HCT116 (cell line): ENCODE measurements at regions not wholly inside any gene's neighbourhood (a gene's known extent, or its start where the extent isn't known, plus 50 kb on each side); places are given as distances from the start of the nearest gene placed in this dataset.

Experiments used
- ATAC-seq: fragments of 200-7000 bp; cut with Tn5 transposase; 2 replicates; pipeline ENCODE4 v1.9.1; 2020; ENCODE audit warnings: mild to moderate bottlenecking, moderate library complexity
- BruUV-seq: library from RNA; stranded (reverse); fragments of 400-500 nt; replicated peaks from 2 replicates; lab custom pipeline; 2021; lab: Mats Ljungman, UMichigan
- CTCF ChIA-PET: fragments of 300-600 bp; sonication (Branson Sonifier 250); formaldehyde crosslinking; loops from one replicate; lab custom pipeline; 2021; ENCODE audit warnings: antibody characterized with exemption; lab: Charles Lee
- POLR2A ChIA-PET: fragments of 300-600, 350-600 bp; sonication (Branson Sonifier 250); formaldehyde crosslinking; loops from one replicate; lab custom pipeline; 2021; ENCODE audit warnings: antibody characterized with exemption; lab: Charles Lee
- RAD21 ChIA-PET, 2 experiments: fragments of 300-600 bp; sonication (Branson Sonifier 250); formaldehyde crosslinking; loops; one replicate each; lab custom pipeline; 2023; ENCODE audit warnings: low total read pairs in 2 of 2; ENCODE audit not compliant: uncharacterized antibody in 2 of 2, unreplicated experiment in 2 of 2, low non-redundant PET in 1 of 2; lab: Charles Lee
- DNase-seq: peaks from one replicate; pipeline ENCODE4 v3.0.0-alpha.2; 2010; ENCODE audit warnings: low read depth, low spot score
- H2AFZ ChIP-seq: fragments of 200-600 bp; shearing (Covaris generic), sonication (generic); 2 replicates; pipeline ENCODE4 v1.6.1; 2017; ENCODE audit warnings: low read depth, mixed run types, mixed read lengths, antibody characterized with exemption, low read length; ENCODE audit not compliant: poor library complexity, severe bottlenecking
- H3K27ac ChIP-seq: 2 replicates; pipeline ENCODE4 v1.5.1; 2012; ENCODE audit warnings: low read depth, low read length
- H3K27me3 ChIP-seq: fragments of 200-600 bp; sonication (generic); 2 replicates; pipeline ENCODE4 v1.6.1; 2016; ENCODE audit warnings: mixed run types, low read length, mixed read lengths; ENCODE audit not compliant: insufficient read depth
- H3K36me3 ChIP-seq, 2 experiments: fragments of 200-500 bp in 1 of 2; fragments of 200-600 bp in 1 of 2; sonication (Bioruptor generic) in 1 of 2; sonication (generic) in 1 of 2; 2 replicates each; pipeline versions ENCODE4 v1.5.1 to v1.6.1; 2014 to 2016; ENCODE audit warnings: low read length in 2 of 2, inconsistent platforms in 1 of 2, mixed read lengths in 1 of 2, mixed run types in 1 of 2; ENCODE audit not compliant: insufficient read depth in 2 of 2, control insufficient read depth in 1 of 2
- H3K4me1 ChIP-seq, 2 experiments: fragments of 200-600 bp in 1 of 2; sonication (generic) in 1 of 2; 2 replicates each; pipeline versions ENCODE4 v1.5.1 to v1.6.1; 2012 to 2017; ENCODE audit warnings: low read length in 2 of 2, inconsistent platforms in 1 of 2, mild to moderate bottlenecking in 1 of 2, mixed read lengths in 1 of 2, mixed run types in 1 of 2, moderate library complexity in 1 of 2; ENCODE audit not compliant: insufficient read depth in 2 of 2, control insufficient read depth in 1 of 2
- H3K4me2 ChIP-seq: fragments of 200-600 bp; sonication (generic); 2 replicates; pipeline ENCODE4 v1.6.1; 2017; ENCODE audit warnings: mixed run types, low read length, mixed read lengths
- H3K4me3 ChIP-seq, 2 experiments: fragments of 200-600 bp in 1 of 2; sonication (generic) in 1 of 2; replicated peaks in 1 of 2; 2 replicates each; pipeline ENCODE4 v1.5.1; 2011 to 2016; ENCODE audit warnings: low read length in 2 of 2, control low read depth in 1 of 2, low read depth in 1 of 2, mild to moderate bottlenecking in 1 of 2, mixed read lengths in 1 of 2, mixed run types in 1 of 2
- H3K79me2 ChIP-seq: fragments of 200-600 bp; sonication (generic); 2 replicates; pipeline ENCODE4 v1.6.1; 2017; ENCODE audit warnings: mild to moderate bottlenecking, mixed run types, low read length, moderate library complexity, mixed read lengths; ENCODE audit not compliant: insufficient read depth
- H3K9ac ChIP-seq: fragments of 200-600 bp; sonication (generic); 2 replicates; pipeline ENCODE4 v1.6.1; 2016; ENCODE audit warnings: low read length, mixed read lengths
- H3K9me2 ChIP-seq: fragments of 200-600 bp; sonication (generic), shearing (Covaris generic); 2 replicates; pipeline ENCODE4 v1.6.1; 2017; ENCODE audit warnings: mixed run types, mild to moderate bottlenecking, moderate library complexity; ENCODE audit not compliant: insufficient read depth
- H3K9me3 ChIP-seq, 2 experiments: fragments of 200-500 bp in 1 of 2; fragments of 200-600 bp in 1 of 2; sonication (Bioruptor generic) in 1 of 2; sonication (generic) in 1 of 2; 2 replicates each; pipeline ENCODE4 v1.6.1; 2014 to 2017; ENCODE audit warnings: low read length in 2 of 2, mixed read lengths in 2 of 2, inconsistent platforms in 1 of 2, low read depth in 1 of 2, mild to moderate bottlenecking in 1 of 2, mixed run types in 1 of 2, moderate library complexity in 1 of 2; ENCODE audit not compliant: control insufficient read depth in 1 of 2, insufficient read depth in 1 of 2
- H4K20me1 ChIP-seq: fragments of 200-600 bp; sonication (generic), shearing (Covaris generic); 2 replicates; pipeline ENCODE4 v1.6.1; 2017; ENCODE audit warnings: mixed run types, mild to moderate bottlenecking, moderate library complexity; ENCODE audit not compliant: insufficient read depth
- EGR1 ChIP-seq: IDR thresholded peaks from 2 replicates; pipeline ENCODE4 v1.6.1; 2012; ENCODE audit warnings: low read depth
- ELF1 ChIP-seq: IDR thresholded peaks from 2 replicates; pipeline ENCODE4 v1.6.1; 2012; ENCODE audit warnings: low read depth, borderline replicate concordance
- EZH2 ChIP-seq: fragments of 200-600 bp; sonication (generic); IDR thresholded peaks from 2 replicates; pipeline ENCODE4 v1.6.1; 2017; ENCODE audit warnings: antibody characterized with exemption, mixed run types
- EZH2phosphoT487 ChIP-seq: fragments of 200-600 bp; IDR thresholded peaks from 2 replicates; pipeline ENCODE4 v1.6.1; 2018; ENCODE audit warnings: antibody characterized with exemption, borderline replicate concordance
- FOSL1 ChIP-seq: IDR thresholded peaks from 2 replicates; pipeline ENCODE4 v1.6.1; 2012; ENCODE audit warnings: low read depth
- JUND ChIP-seq: IDR thresholded peaks from 2 replicates; pipeline ENCODE4 v1.6.1; 2012
- POLR2A ChIP-seq: IDR thresholded peaks from 2 replicates; pipeline ENCODE4 v1.7.0; 2011; ENCODE audit warnings: borderline replicate concordance; ENCODE audit not compliant: insufficient read depth, insufficient read length; ENCODE audit errors: extremely low read depth
- POLR2AphosphoS5 ChIP-seq: IDR thresholded peaks from 2 replicates; pipeline ENCODE4 v1.6.1; 2011; ENCODE audit warnings: mild to moderate bottlenecking, low read depth, low read length, moderate library complexity
- RAD21 ChIP-seq: IDR thresholded peaks from 2 replicates; pipeline ENCODE4 v1.6.1; 2012; ENCODE audit warnings: low read depth, mild to moderate bottlenecking
- SIN3A ChIP-seq: IDR thresholded peaks from 2 replicates; pipeline ENCODE4 v1.6.1; 2012; ENCODE audit warnings: low read depth
- SP1 ChIP-seq: IDR thresholded peaks from 2 replicates; pipeline ENCODE4 v1.6.1; 2012; ENCODE audit warnings: low read depth
- SRF ChIP-seq: IDR thresholded peaks from 2 replicates; pipeline ENCODE4 v1.6.1; 2012; ENCODE audit warnings: low read depth
- TCF7L2 ChIP-seq: IDR thresholded peaks from 2 replicates; pipeline ENCODE4 v1.7.0; 2011; ENCODE audit warnings: borderline replicate concordance, inconsistent platforms; ENCODE audit not compliant: insufficient read depth, insufficient read length; ENCODE audit errors: extremely low read depth
- YY1 ChIP-seq: IDR thresholded peaks from 2 replicates; pipeline ENCODE4 v1.6.1; 2011; ENCODE audit warnings: low read length, low read depth, moderate library complexity, mild to moderate bottlenecking; ENCODE audit not compliant: insufficient replicate concordance; ENCODE audit errors: extremely low read depth
- ZFX ChIP-seq: fragments of 450-650 bp; IDR thresholded peaks from 2 replicates; pipeline ENCODE4 v1.6.1; 2017
- ZNF274 ChIP-seq: fragments of 200-500 bp; sonication (Bioruptor generic); IDR thresholded peaks from 2 replicates; pipeline ENCODE4 v1.6.1; 2014; ENCODE audit warnings: mild to moderate bottlenecking, low read depth, low read length, inconsistent platforms
- intact Hi-C: fragments of 100-400 bp; cut with micrococcal nuclease; formaldehyde crosslinking; loops from 2 replicates; pipeline ENCODE4 v1.10.0; 2022
- TF ChIP-seq, protein P1 (sequence below): IDR thresholded peaks from 2 replicates; pipeline ENCODE4 v1.6.1; 2012
- TF ChIP-seq, protein P2 (sequence below): IDR thresholded peaks from 2 replicates; pipeline ENCODE4 v1.6.1; 2011; ENCODE audit warnings: mild to moderate bottlenecking, low read length, moderate library complexity; ENCODE audit not compliant: insufficient replicate concordance; ENCODE audit errors: extremely low read depth

DNA sequence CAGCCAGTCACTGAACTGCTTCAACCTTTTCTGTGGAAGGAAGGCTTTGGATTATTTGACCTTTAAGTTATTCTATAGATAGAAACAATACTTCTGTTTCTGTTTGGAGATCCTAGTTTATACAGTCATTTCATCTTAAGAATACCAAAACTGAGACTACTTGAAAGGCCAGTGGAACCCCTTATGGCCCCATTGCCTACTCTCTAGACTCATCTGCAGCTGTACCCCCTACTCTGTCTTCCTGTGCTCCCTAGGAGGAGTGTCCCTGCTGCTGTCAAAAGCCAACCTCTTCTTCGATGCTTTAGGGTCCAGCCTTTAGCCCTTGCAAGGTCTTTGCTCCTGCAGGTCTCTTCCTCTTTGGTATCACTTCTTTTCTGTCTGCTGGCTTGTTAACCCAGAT, 169.6 kb downstream of the EDEM1 start:
- no TSS peak for BruUV-seq
- Histone ChIP-seq H3K27me3 (no peaks in the 10 kb centered on the region), H3K9ac (no peak overlapping the region), H3K4me3 (no peak overlapping the region), H2AFZ (no peak overlapping the region), H3K4me2 (no peak overlapping the region), H3K79me2 (no peaks in the 10 kb centered on the region), H3K9me2 (no peaks in the 10 kb centered on the region), H3K9me3 (no peaks in the 10 kb centered on the region), H4K20me1 (no peaks in the 10 kb centered on the region), H3K27ac (no peak overlapping the region), H3K36me3 (no peaks in the 10 kb centered on the region), H3K4me1 (no peaks in the 10 kb centered on the region)
- no peak for ATAC-seq
- RAD21 ChIA-PET: no interaction called here
- no peak for TF ChIP-seq ELF1
- no peak for TF ChIP-seq YY1
- TF ChIP-seq EZH2: no peak
- no peak for TF ChIP-seq ZFX
- no peak for TF ChIP-seq JUND
- no peak for TF ChIP-seq FOSL1
- TF ChIP-seq SRF: no peak
- no peak for TF ChIP-seq ZNF274
- TF ChIP-seq, protein P1, sequence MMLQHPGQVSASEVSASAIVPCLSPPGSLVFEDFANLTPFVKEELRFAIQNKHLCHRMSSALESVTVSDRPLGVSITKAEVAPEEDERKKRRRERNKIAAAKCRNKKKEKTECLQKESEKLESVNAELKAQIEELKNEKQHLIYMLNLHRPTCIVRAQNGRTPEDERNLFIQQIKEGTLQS: no peak
- TF ChIP-seq POLR2AphosphoS5: no peak
- TF ChIP-seq EGR1: no peak
- TF ChIP-seq SP1: no peak
- no peak for TF ChIP-seq RAD21
- no peak for TF ChIP-seq SIN3A
- no peak for TF ChIP-seq POLR2A
- TF ChIP-seq, protein P2, sequence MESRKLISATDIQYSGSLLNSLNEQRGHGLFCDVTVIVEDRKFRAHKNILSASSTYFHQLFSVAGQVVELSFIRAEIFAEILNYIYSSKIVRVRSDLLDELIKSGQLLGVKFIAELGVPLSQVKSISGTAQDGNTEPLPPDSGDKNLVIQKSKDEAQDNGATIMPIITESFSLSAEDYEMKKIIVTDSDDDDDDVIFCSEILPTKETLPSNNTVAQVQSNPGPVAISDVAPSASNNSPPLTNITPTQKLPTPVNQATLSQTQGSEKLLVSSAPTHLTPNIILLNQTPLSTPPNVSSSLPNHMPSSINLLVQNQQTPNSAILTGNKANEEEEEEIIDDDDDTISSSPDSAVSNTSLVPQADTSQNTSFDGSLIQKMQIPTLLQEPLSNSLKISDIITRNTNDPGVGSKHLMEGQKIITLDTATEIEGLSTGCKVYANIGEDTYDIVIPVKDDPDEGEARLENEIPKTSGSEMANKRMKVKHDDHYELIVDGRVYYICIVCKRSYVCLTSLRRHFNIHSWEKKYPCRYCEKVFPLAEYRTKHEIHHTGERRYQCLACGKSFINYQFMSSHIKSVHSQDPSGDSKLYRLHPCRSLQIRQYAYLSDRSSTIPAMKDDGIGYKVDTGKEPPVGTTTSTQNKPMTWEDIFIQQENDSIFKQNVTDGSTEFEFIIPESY: no peak
- TF ChIP-seq EZH2phosphoT487: no peak
- no peak for TF ChIP-seq TCF7L2
- POLR2A ChIA-PET: no interaction called here
- intact Hi-C loops: no loop called here
- CTCF ChIA-PET: no interaction called here
- DNase-seq: no peak
